ENCODE measurements at regions not wholly inside any gene's neighbourhood (a gene's known extent, or its start where the extent isn't known, plus 50 kb on each side); places are given as distances from the start of the nearest gene placed in this dataset.

DNA sequence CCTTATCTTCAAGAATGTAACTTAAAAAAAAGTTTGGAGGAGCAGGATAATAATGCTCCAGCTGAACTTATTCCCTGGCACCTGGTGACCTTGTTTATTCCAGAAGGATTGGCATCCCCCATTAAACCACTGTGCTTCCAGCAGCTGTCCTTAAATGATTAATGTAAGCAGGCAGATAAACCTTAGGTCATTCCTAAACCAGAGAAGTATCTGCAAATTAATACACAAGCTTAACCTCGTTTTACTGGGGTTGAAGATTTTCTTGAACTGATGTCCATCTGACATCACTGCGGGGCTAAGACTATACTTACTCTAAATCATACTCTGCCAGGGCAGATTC lies 116.1 kb upstream of the PALS2 start:
- 13 to 15% methylated on average over 2 of the region's 2 CpGs for WGBS, 2 donors
- no peak for TF ChIP-seq POLR2A (IDR thresholded peaks at IDR 0.05)
- TF ChIP-seq, protein P1, sequence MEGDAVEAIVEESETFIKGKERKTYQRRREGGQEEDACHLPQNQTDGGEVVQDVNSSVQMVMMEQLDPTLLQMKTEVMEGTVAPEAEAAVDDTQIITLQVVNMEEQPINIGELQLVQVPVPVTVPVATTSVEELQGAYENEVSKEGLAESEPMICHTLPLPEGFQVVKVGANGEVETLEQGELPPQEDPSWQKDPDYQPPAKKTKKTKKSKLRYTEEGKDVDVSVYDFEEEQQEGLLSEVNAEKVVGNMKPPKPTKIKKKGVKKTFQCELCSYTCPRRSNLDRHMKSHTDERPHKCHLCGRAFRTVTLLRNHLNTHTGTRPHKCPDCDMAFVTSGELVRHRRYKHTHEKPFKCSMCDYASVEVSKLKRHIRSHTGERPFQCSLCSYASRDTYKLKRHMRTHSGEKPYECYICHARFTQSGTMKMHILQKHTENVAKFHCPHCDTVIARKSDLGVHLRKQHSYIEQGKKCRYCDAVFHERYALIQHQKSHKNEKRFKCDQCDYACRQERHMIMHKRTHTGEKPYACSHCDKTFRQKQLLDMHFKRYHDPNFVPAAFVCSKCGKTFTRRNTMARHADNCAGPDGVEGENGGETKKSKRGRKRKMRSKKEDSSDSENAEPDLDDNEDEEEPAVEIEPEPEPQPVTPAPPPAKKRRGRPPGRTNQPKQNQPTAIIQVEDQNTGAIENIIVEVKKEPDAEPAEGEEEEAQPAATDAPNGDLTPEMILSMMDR (IDR thresholded peaks at IDR 0.05): no peak
- peak; percentile 39 for ATAC-seq

DNA sequence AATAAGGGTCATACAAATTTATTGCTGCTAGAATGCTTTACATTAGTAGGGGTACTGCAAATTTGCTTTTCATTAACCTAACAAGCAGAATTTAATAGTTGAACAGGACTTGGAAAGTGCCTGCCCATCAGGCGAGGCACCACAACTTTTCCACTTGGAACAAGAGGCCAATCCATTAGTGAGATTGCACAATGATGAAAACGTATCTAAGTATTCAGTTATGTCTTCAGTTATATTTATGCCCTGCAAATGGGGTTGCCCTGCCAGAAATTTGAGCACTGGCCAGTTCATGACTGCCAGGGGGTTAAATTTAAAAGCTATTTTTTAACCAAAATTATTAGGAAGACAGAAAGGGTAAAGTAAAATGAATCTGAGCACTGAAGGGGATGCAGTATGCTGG lies 111.1 kb upstream of the PALS2 start:
- intact Hi-C loops (cut with DNase I): no loop called here
- DNase-seq (no peak), ATAC-seq (no peak)
- H3K4me3 ChIP-seq: no peak overlapping the region
- no peaks in the 10 kb centered on the region for H3K9me3 ChIP-seq
- no peaks in the 10 kb centered on the region for H3K27me3 ChIP-seq
- H3K4me1 ChIP-seq: peaks cover 18% of the 10 kb centered on the region
- 39 to 47% methylated on average over 2 of the region's 2 CpGs for WGBS, 2 donors
- TF ChIP-seq, protein P1 (IDR thresholded peaks at IDR 0.05): no peak
- TF ChIP-seq POLR2A (IDR thresholded peaks at IDR 0.05): no peak
- H3K27ac ChIP-seq: no peak overlapping the region
- no peaks in the 10 kb centered on the region for H3K36me3 ChIP-seq (replicated peaks in 1 of 2; ENCODE audit: insufficient read depth in 1 of 2, low read depth in 2 of 2)

More for the DNA sequence above, 116.1 kb upstream of the PALS2 start:
- peaks cover 0 to 3% (median 0%) of the 10 kb centered on the region in 3 donors for H3K9me3 ChIP-seq
- no peak overlapping the region for H3K4me3 ChIP-seq
- H3K36me3 ChIP-seq (replicated peaks in 1 of 2; ENCODE audit: insufficient read depth in 1 of 2, low read depth in 2 of 2): no peaks in the 10 kb centered on the region
- H3K27me3 ChIP-seq: no peaks in the 10 kb centered on the region
- peak overlapping the region; percentile 2 to 63 (median 38) for H3K27ac ChIP-seq
- intact Hi-C loops (cut with DNase I): no loop called here
- peaks cover 20% of the 10 kb centered on the region for H3K4me1 ChIP-seq
- no peak for DNase-seq

DNA sequence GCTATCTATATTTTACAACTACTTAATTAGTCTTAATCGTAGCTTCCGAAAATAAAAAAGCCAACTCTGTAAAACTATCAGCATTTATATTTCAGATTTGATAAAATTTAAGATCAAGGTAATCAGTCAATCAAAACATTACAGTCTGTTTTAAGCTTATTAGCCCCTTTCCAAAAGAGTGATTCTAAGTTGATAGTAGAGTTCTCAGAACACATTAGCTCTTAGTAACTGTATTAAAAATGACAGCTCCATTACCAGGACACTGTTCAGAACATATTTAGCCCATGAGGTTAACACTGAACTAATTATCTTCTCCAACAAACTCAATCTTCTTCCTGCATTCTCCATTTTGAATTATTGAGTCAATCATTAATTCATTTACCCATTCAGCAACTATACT lies 110.3 kb upstream of the PALS2 start:
- no peak overlapping the region for H3K4me3 ChIP-seq
- peaks cover 18% of the 10 kb centered on the region for H3K4me1 ChIP-seq
- TF ChIP-seq, protein P1 (IDR thresholded peaks at IDR 0.05): no peak
- TF ChIP-seq POLR2A (IDR thresholded peaks at IDR 0.05): no peak
- no peaks in the 10 kb centered on the region for H3K9me3 ChIP-seq
- ATAC-seq (no peak), DNase-seq (no peak)
- no peaks in the 10 kb centered on the region for H3K27me3 ChIP-seq
- no peaks in the 10 kb centered on the region for H3K36me3 ChIP-seq (replicated peaks in 1 of 2; ENCODE audit: insufficient read depth in 1 of 2, low read depth in 2 of 2)
- H3K27ac ChIP-seq: no peak overlapping the region
- WGBS, 2 donors: 79 to 88% methylated on average over 2 of the region's 2 CpGs
- intact Hi-C loops (cut with DNase I): no loop called here

DNA sequence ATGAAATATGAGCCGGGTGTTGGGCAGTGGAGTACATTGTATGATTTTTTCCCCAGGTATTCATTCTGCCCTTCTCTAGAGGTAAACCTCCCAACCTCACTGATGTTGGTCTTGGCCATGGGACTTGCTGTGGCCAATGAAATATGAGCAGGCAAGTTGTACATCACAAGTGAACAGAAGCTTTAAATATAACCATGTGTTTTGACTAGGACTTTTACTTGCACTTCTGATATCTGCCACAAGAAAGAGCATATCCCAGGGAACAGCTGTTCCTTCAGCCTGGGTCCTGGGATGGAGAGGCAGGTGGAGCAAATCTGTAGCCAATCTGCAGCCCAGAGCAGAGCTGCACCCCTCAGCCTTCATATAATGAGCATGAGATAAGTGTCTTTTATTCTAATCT lies 109.8 kb upstream of the PALS2 start:
- no peak overlapping the region for H3K27ac ChIP-seq
- 75 to 85% methylated on average over 1 of the region's 1 CpG for WGBS, 2 donors
- no peak overlapping the region for H3K4me3 ChIP-seq
- no peaks in the 10 kb centered on the region for H3K27me3 ChIP-seq
- no peaks in the 10 kb centered on the region for H3K36me3 ChIP-seq (replicated peaks in 1 of 2; ENCODE audit: insufficient read depth in 1 of 2, low read depth in 2 of 2)
- no peak for ATAC-seq
- no peak for TF ChIP-seq POLR2A (IDR thresholded peaks at IDR 0.05)
- TF ChIP-seq, protein P1 (IDR thresholded peaks at IDR 0.05): no peak
- peaks cover 18% of the 10 kb centered on the region for H3K4me1 ChIP-seq
- intact Hi-C loops (cut with DNase I): no loop called here
- no peaks in the 10 kb centered on the region for H3K9me3 ChIP-seq
- no peak for DNase-seq

DNA sequence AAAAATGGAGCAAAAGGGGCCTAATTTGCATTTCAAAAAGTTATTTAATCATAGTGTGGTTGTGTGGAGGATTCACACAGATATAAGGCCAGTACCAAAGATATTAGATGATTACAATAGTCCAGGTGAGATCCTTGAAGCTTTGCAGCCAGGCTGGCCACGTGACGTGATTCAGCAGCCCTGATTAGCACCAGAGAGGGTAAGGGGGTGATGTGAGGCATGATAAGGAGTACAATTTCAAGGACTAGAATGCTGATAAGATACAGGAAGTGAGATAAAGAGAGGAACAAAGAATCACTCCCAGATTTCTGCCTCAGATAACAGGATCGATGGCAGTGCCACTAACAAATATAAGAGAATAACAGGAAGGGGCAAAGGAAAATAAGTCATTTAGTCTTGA lies 108.4 kb upstream of the PALS2 start:
- WGBS, 2 donors: 45 to 59% methylated on average over 3 of the region's 3 CpGs
- H3K4me1 ChIP-seq: peaks cover 18% of the 10 kb centered on the region
- ATAC-seq: peak; percentile 45
- intact Hi-C loops (cut with DNase I): no loop called here
- no peaks in the 10 kb centered on the region for H3K9me3 ChIP-seq
- peak overlapping the region in 1 of 4 donors; percentile 17 for H3K27ac ChIP-seq
- H3K4me3 ChIP-seq: no peak overlapping the region
- H3K27me3 ChIP-seq: no peaks in the 10 kb centered on the region
- no peaks in the 10 kb centered on the region for H3K36me3 ChIP-seq (replicated peaks in 1 of 2; ENCODE audit: insufficient read depth in 1 of 2, low read depth in 2 of 2)
- TF ChIP-seq, protein P1 (IDR thresholded peaks at IDR 0.05): no peak
- TF ChIP-seq POLR2A (IDR thresholded peaks at IDR 0.05): no peak
- DNase-seq: no peak
